ENCODE measurements at regions not wholly inside any gene's neighbourhood (a gene's known extent, or its start where the extent isn't known, plus 50 kb on each side); places are given as distances from the start of the nearest gene placed in this dataset.

- Histone ChIP-seq H3K36me3 (ENCODE audit: control insufficient read depth, insufficient read depth, low read length) (no peaks in the 10 kb centered on the region), H3K27ac (ENCODE audit: insufficient read depth, low read length, poor library complexity, severe bottlenecking) (no peak overlapping the region), H3K4me1 (ENCODE audit: control insufficient read depth, insufficient read depth, low read length, poor library complexity, severe bottlenecking) (no peaks in the 10 kb centered on the region), H3K4me3 (ENCODE audit: low read depth, low read length) (no peak overlapping the region), H3K27me3 (ENCODE audit: control insufficient read depth, insufficient read depth, low read length) (no peaks in the 10 kb centered on the region), H3K9me3 (ENCODE audit: control insufficient read depth in 2 of 2, low read length in 2 of 2) (no peaks in the 10 kb centered on the region)
- H3K27ac Mint-ChIP-seq: no peak overlapping the region
- H3K4me1 Mint-ChIP-seq: peaks cover 0 to 4% (median 2%) of the 10 kb centered on the region in 4 donors
- ATAC-seq (ENCODE audit: low read depth in 2 of 2) (no peak), DNase-seq (no peak)
- H3K9me3 Mint-ChIP-seq: peaks cover 0 to 2% (median 0%) of the 10 kb centered on the region in 7 donors
- H3K27me3 Mint-ChIP-seq: peaks cover 4% of the 10 kb centered on the region
- H3K4me3 Mint-ChIP-seq: no peak overlapping the region
- H3K36me3 Mint-ChIP-seq: no peaks in the 10 kb centered on the region
Measured at GRCh38 chr20:58010186-58010585, 218.3 kb downstream of the ANKRD60 start.

GRCh38 chr20:58008866-58009265 lies 219.6 kb downstream of the ANKRD60 start:
- H3K4me1 Mint-ChIP-seq: no peaks in the 10 kb centered on the region
- H3K36me3 Mint-ChIP-seq: no peaks in the 10 kb centered on the region
- ATAC-seq (ENCODE audit: low read depth in 2 of 2) (no peak), DNase-seq (no peak)
- H3K4me1 ChIP-seq (ENCODE audit: control insufficient read depth, insufficient read depth, low read length, poor library complexity, severe bottlenecking): no peaks in the 10 kb centered on the region
- no peak overlapping the region for H3K27ac ChIP-seq (ENCODE audit: insufficient read depth, low read length, poor library complexity, severe bottlenecking)
- no peaks in the 10 kb centered on the region for H3K27me3 ChIP-seq (ENCODE audit: control insufficient read depth, insufficient read depth, low read length)
- H3K27ac Mint-ChIP-seq: no peak overlapping the region
- H3K4me3 ChIP-seq (ENCODE audit: low read depth, low read length): no peak overlapping the region
- peaks cover 9% of the 10 kb centered on the region for H3K27me3 Mint-ChIP-seq
- peaks cover 0 to 2% (median 0%) of the 10 kb centered on the region in 7 donors for H3K9me3 Mint-ChIP-seq
- no peaks in the 10 kb centered on the region for H3K36me3 ChIP-seq (ENCODE audit: control insufficient read depth, insufficient read depth, low read length)
- H3K9me3 ChIP-seq (ENCODE audit: control insufficient read depth in 2 of 2, low read length in 2 of 2): no peaks in the 10 kb centered on the region
- no peak overlapping the region for H3K4me3 Mint-ChIP-seq

GRCh38 chr20:58008413-58008812 lies 220.0 kb downstream of the ANKRD60 start:
- peaks cover 7% of the 10 kb centered on the region for H3K27me3 Mint-ChIP-seq

DNA sequence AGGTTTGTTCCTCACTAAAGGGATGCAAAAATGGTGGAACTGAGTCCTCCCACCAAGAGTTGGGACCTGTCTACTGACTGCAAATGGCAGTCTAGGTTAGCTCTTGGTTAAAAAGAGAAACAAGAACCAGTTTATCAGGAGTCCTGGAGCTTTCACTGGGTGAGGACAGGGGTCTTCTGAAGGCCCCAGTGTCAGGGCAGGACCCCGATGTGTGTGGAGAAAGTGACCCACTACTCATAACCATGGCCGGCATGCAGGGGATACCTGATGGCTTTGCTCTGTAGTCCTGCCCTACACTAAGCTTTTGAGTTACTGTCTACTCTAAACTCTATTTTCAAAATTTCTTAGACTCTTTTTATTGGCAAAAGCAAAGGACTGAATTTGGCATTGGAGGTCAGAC lies 220.5 kb downstream of the ANKRD60 start:
- no peaks in the 10 kb centered on the region for H3K4me1 ChIP-seq (ENCODE audit: control insufficient read depth, insufficient read depth, low read length, poor library complexity, severe bottlenecking)
- H3K4me1 Mint-ChIP-seq: no peaks in the 10 kb centered on the region
- H3K27me3 Mint-ChIP-seq: peaks cover 5% of the 10 kb centered on the region
- no peak overlapping the region for H3K27ac ChIP-seq (ENCODE audit: insufficient read depth, low read length, poor library complexity, severe bottlenecking)
- H3K4me3 Mint-ChIP-seq: no peak overlapping the region
- no peaks in the 10 kb centered on the region for H3K9me3 ChIP-seq (ENCODE audit: control insufficient read depth in 2 of 2, low read length in 2 of 2)
- H3K27me3 ChIP-seq (ENCODE audit: control insufficient read depth, insufficient read depth, low read length): no peaks in the 10 kb centered on the region
- ATAC-seq (ENCODE audit: low read depth in 2 of 2) (no peak), DNase-seq (no peak)
- H3K36me3 Mint-ChIP-seq: no peaks in the 10 kb centered on the region
- peaks cover 0 to 2% (median 0%) of the 10 kb centered on the region in 7 donors for H3K9me3 Mint-ChIP-seq
- no peak overlapping the region for H3K27ac Mint-ChIP-seq
- H3K36me3 ChIP-seq (ENCODE audit: control insufficient read depth, insufficient read depth, low read length): no peaks in the 10 kb centered on the region
- no peak overlapping the region for H3K4me3 ChIP-seq (ENCODE audit: low read depth, low read length)

More at GRCh38 chr20:58008413-58008812, 220.0 kb downstream of the ANKRD60 start:
- no peak overlapping the region for H3K4me3 Mint-ChIP-seq
- Histone ChIP-seq H3K27ac (ENCODE audit: insufficient read depth, low read length, poor library complexity, severe bottlenecking) (no peak overlapping the region), H3K4me3 (ENCODE audit: low read depth, low read length) (no peak overlapping the region), H3K9me3 (ENCODE audit: control insufficient read depth in 2 of 2, low read length in 2 of 2) (no peaks in the 10 kb centered on the region), H3K4me1 (ENCODE audit: control insufficient read depth, insufficient read depth, low read length, poor library complexity, severe bottlenecking) (no peaks in the 10 kb centered on the region), H3K27me3 (ENCODE audit: control insufficient read depth, insufficient read depth, low read length) (no peaks in the 10 kb centered on the region), H3K36me3 (ENCODE audit: control insufficient read depth, insufficient read depth, low read length) (no peaks in the 10 kb centered on the region)
- H3K36me3 Mint-ChIP-seq: no peaks in the 10 kb centered on the region
- H3K9me3 Mint-ChIP-seq: peaks cover 0 to 2% (median 0%) of the 10 kb centered on the region in 7 donors
- no peaks in the 10 kb centered on the region for H3K4me1 Mint-ChIP-seq
- DNase-seq (no peak), ATAC-seq (ENCODE audit: low read depth in 2 of 2) (no peak)
- no peak overlapping the region for H3K27ac Mint-ChIP-seq

DNA sequence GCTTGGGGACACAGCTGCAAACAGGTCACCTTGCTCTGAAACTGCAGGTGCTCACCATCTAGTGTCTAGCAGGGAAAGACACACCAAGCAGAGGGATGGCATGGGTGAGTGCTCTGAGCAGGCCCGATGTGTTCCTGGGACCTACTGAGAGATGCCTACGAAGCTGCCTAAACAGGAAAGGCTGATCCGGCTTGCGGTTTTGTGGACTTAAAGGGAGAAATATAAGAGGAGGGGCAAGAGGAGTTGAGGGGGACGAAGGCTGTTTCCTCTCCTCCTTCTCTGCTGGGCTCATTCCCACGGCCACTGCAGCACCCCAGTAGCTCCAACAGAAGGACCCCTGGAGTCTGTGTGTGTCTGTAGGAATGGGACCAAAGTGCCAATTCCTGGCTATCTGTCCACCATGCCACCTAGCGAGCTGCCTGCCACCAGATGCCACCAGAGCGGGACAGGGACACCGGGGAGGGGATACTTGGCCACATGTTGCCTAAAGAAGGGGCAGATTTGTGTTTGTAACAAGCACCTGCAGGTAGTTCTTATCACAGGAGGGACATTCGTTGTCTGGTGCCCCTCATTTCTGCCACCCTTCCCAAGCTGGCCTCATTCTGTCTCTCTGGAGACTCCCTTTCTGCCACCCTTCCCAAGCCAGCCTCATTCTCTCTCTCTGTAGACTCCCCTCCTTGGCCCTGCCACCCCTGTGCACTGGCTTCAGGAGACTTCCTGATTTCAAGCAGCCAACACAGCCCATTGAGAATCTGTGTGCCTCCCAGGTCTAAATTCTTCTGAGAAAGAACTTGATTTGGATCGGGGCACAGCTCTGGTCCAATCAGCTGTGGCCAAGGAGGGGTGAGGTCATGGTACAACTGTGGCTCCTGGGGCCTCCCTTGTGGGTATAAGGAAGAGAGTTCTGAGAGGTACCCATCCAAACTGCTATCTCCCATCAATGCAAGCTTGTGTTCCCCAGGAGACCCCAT lies 221.8 kb downstream of the ANKRD60 start:
- no peak overlapping the region for H3K27ac Mint-ChIP-seq

DNA sequence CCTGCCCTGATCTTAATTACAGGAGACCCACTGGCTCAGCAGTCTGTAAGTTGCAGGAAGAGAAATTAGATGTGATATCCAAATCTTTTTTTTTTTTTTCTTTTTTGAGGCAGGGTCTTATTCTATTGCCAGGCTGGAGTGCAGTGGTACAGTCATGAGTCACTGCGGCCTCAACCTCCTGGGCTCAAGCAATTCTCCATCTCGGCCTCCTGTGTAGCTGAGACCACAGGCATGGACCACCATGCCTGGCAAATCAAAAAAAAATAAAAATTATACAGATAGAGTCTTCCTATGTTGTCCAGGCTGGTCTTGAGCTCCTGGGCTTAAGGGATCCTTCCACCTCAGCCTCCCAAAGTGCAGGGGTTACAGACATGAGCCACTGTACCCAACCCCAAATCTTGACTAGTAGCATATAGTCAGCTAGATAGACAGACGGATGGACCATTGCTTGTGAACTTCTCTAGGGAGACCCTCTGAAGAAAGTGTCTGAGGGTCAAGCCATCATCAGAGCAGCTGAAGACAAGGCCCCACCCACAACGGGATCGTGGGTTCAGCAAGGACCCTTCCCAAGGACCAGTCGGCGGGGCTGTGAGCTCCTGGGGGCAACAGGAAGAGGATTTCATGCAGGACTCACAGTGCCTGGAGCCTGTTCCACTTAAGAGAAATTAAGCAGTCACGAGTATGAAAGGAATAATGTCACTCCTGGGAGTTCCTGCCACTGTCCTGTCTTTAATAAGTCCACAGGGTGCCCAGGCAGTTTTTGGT lies 222.7 kb downstream of the ANKRD60 start:
- no peak overlapping the region for H3K27ac ChIP-seq (ENCODE audit: insufficient read depth, low read length, poor library complexity, severe bottlenecking)
- DNase-seq: no peak
- Mint-ChIP-seq H3K27ac (no peak overlapping the region), H3K4me3 (no peak overlapping the region), H3K27me3 (peaks cover 5% of the 10 kb centered on the region), H3K36me3 (no peaks in the 10 kb centered on the region), H3K4me1 (no peaks in the 10 kb centered on the region), H3K9me3 (peaks cover 0 to 2% (median 0%) of the 10 kb centered on the region in 7 donors)
- H3K27me3 ChIP-seq (ENCODE audit: control insufficient read depth, insufficient read depth, low read length): no peaks in the 10 kb centered on the region
- H3K4me3 ChIP-seq (ENCODE audit: low read depth, low read length): no peak overlapping the region
- H3K9me3 ChIP-seq (ENCODE audit: control insufficient read depth in 2 of 2, low read length in 2 of 2): no peaks in the 10 kb centered on the region
- ATAC-seq (ENCODE audit: low read depth in 2 of 2): no peak
- no peaks in the 10 kb centered on the region for H3K4me1 ChIP-seq (ENCODE audit: control insufficient read depth, insufficient read depth, low read length, poor library complexity, severe bottlenecking)
- no peaks in the 10 kb centered on the region for H3K36me3 ChIP-seq (ENCODE audit: control insufficient read depth, insufficient read depth, low read length)

More for the DNA sequence above, 221.8 kb downstream of the ANKRD60 start:
- ATAC-seq (ENCODE audit: low read depth in 2 of 2) (no peak), DNase-seq (no peak)
- Histone ChIP-seq H3K4me1 (ENCODE audit: control insufficient read depth, insufficient read depth, low read length, poor library complexity, severe bottlenecking) (no peaks in the 10 kb centered on the region), H3K27me3 (ENCODE audit: control insufficient read depth, insufficient read depth, low read length) (no peaks in the 10 kb centered on the region), H3K4me3 (ENCODE audit: low read depth, low read length) (no peak overlapping the region), H3K27ac (ENCODE audit: insufficient read depth, low read length, poor library complexity, severe bottlenecking) (no peak overlapping the region), H3K36me3 (ENCODE audit: control insufficient read depth, insufficient read depth, low read length) (no peaks in the 10 kb centered on the region), H3K9me3 (ENCODE audit: control insufficient read depth in 2 of 2, low read length in 2 of 2) (no peaks in the 10 kb centered on the region)
- Mint-ChIP-seq H3K27me3 (peaks cover 5% of the 10 kb centered on the region), H3K9me3 (peaks cover 0 to 2% (median 0%) of the 10 kb centered on the region in 7 donors), H3K4me3 (no peak overlapping the region), H3K4me1 (no peaks in the 10 kb centered on the region), H3K36me3 (no peaks in the 10 kb centered on the region)

DNA sequence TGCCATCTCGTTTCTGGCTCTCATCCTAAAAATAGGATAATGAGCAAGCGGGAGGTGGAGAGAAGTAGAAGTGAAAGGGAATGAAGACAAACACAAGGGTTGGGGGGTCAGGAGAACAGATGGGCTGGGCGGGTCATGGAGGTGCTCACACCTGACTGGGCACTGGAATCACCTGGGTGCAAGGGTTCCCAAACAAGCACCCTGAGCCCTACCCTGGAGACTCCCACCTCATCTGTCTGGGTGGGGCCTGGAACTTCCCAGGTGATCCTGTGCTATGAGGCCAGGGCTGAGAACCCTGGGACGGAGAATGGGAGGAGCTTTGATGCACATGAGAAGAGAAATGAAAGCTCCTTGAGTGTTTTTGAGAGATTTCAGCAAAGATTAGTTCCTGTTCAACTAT lies 223.6 kb downstream of the ANKRD60 start:
- H3K27me3 ChIP-seq (ENCODE audit: control insufficient read depth, insufficient read depth, low read length): no peaks in the 10 kb centered on the region
- no peak for ATAC-seq (ENCODE audit: low read depth in 2 of 2)
- H3K36me3 ChIP-seq (ENCODE audit: control insufficient read depth, insufficient read depth, low read length): no peaks in the 10 kb centered on the region
- Mint-ChIP-seq H3K4me3 (no peak overlapping the region), H3K27me3 (peaks cover 10% of the 10 kb centered on the region), H3K27ac (no peak overlapping the region), H3K4me1 (no peaks in the 10 kb centered on the region), H3K9me3 (peaks cover 0 to 2% (median 0%) of the 10 kb centered on the region in 7 donors), H3K36me3 (no peaks in the 10 kb centered on the region)
- no peaks in the 10 kb centered on the region for H3K4me1 ChIP-seq (ENCODE audit: control insufficient read depth, insufficient read depth, low read length, poor library complexity, severe bottlenecking)
- no peak overlapping the region for H3K4me3 ChIP-seq (ENCODE audit: low read depth, low read length)
- DNase-seq: no peak
- H3K9me3 ChIP-seq (ENCODE audit: control insufficient read depth in 2 of 2, low read length in 2 of 2): no peaks in the 10 kb centered on the region
- no peak overlapping the region for H3K27ac ChIP-seq (ENCODE audit: insufficient read depth, low read length, poor library complexity, severe bottlenecking)

All from CD4-positive, CD25-positive, alpha-beta regulatory T cell (primary cell).